NCI-H2171 treated with DMSO at 0.1 percent for 48 hours (cell line): ENCODE measurements at regions not wholly inside any gene's neighbourhood (a gene's known extent, or its start where the extent isn't known, plus 50 kb on each side); places are given as distances from the start of the nearest gene placed in this dataset.
"Not testable (repeated sequence)": the region's sequence is repeated elsewhere in the genome, so short reads cannot be mapped to it uniquely, and the experiment has no call there.

Experiments used
- DNase-seq: peaks from one replicate; lab custom pipeline; 2025; lab: John Stamatoyannopoulos, UW

- DNase-seq = no peak
These were observed 596.6 kb upstream of the CDH5 start for GRCh38 chr16:65769776-65770438.

DNA sequence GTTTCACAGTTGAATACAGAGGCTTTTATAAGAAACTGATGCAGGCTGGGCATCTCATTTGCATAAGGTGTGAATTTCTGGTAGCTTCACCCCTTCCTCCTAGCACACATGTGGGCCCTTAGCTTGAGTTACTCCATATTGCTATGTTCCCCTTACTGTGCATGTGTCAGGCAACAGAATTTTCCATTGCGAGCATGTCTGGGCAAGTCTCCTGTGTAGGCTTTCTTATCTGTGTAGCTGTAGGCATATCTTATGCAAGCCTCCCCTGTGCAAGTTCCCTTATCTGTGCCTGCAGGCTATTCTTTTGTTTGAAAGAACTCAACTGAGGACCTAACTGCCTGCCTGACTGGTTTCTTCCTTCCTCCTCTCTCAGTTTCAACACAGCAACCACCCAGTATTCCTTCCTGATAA lies 597.4 kb upstream of the CDH5 start:
- no peak for DNase-seq

DNA sequence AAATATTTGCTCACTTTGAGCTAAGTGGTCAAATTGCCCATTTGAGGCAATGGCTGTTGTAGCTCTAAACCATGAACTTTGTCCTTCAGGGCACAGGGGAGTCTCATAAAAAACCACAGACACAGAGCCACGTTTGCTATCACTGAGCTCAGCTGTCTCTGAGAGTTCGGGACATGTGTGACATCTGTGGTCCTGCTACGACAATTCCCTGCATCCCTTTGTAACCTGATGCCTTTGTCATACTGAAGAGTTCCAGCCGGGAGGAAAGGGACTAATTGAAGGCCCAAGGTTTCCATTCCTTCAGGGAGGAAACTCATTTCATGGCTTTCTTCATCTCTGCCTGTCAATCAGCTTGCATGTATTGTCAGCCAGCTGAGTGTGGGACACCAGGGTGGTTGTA lies 599.4 kb upstream of the CDH5 start:
- no peak for DNase-seq

DNA sequence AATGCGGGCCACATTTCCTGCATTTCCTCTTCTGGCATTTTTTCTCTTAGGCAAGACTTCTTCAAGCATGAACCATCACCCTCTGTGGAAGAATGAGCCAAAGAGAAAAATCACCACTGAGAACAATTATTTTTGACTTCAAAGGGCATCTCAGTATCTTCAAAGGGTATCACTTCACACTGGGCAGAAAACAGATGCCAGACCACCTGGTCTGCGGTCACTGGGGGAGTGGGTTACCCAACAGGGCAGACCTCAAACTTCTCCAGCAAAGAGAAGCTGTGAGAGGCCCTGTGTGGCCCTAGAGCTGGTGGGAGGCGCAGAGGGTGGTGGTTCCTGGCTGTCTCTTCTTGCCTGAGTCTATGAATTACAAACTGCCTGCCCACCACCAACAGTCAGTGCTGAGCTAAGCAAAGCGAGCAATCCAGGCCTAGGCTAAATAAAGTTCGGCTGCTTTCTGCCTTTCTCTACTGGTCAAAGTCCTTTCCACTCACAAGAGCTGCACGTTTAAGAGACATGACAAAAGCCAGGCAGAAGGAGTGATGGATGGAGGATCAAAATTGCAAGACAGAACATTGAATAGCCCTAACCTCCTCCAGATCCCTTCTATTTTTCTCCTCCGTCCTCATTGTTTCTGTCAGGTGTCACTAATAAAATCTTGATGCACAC lies 602.7 kb upstream of the CDH5 start:
- no peak for DNase-seq

DNA sequence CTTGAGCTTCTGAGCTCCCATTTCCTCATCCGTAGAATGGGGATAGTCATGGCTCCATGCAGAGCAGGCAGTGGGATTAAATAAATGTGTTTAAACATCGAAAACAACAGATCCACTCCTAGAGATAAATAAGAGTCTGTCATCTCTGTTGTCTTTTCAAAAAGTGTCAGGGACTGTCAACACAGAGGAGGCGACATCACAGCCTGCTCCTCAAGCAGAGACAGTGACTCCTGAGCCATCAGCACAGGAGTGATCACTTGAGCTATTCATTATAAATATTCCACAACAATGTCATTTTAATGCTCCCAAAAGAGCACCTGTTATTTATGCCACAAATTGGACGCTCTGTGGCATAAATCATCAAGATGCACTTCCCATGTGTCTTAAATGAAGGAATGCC lies 605.6 kb upstream of the CDH5 start:
- DNase-seq = no peak

- no peak for DNase-seq
These were observed 607.9 kb upstream of the CDH5 start for GRCh38 chr16:65758620-65759019.

- DNase-seq = no peak
These were observed 609.4 kb upstream of the CDH5 start for GRCh38 chr16:65757064-65757463.

GRCh38 chr16:65756163-65756562 lies 610.3 kb upstream of the CDH5 start:
- DNase-seq = no peak

DNA sequence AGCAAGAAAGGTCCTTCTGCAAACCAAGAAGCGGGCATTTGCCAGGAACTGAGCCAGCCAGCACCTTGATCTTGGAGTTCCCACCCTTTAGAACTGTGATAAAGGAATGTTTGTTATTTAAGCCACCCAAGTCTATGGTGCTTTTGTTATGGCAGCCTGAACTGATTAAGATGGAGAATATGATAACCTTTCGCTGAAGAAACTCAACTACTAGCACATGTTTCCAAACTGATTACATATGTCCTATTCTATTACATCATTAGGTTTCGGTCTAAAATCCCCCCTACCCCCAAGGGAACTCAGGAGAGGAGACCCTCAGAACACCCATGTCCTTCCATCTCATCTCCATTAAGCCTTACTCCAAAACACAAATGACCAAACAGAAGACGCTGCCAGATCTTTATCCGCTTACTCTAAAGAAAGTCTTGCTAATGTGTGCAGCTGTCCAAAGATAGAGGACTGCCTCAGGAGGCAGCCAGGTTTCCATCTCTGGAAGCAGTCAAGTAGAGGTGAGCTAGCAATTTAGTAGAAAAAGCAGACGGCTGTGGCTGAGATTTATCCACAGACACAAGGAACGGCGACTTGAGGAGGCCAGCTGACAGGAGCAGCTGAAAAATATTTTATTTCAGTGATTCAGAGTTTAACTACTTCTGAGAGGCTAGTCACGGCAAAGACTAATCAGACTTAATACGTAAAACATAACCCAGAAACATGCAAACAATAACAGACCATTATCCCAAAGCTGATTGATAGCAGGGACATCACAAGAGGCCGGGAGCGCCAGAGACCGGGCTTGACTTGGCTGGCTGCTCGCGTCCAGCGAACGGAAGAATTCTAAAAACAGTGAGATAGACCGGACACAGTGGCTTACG lies 611.4 kb upstream of the CDH5 start:
- no peak for DNase-seq

GRCh38 chr16:65752522-65752844 lies 614.0 kb upstream of the CDH5 start:
- no peak for DNase-seq

- DNase-seq = no peak
These were observed 614.6 kb upstream of the CDH5 start for GRCh38 chr16:65751622-65752521.

DNA sequence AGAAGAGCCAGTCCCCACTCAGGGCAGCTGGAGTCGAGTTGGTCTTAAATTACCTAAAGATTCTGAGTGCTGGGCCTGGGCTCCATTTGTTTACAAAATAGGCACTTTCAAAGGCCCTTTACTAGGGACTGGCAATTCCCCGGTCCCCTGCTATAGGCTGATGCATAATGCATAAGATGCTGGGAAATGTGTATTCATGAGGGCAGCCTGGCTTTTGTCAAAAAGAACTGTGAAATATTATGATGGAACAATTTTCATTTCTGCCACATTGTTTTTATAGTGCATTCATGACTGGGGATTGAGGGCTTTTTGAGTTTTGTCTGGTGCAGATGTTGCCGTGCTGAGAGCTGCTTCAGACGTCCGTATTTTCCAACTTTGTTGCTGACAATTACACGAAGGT lies 617.0 kb upstream of the CDH5 start:
- DNase-seq = no peak

DNA sequence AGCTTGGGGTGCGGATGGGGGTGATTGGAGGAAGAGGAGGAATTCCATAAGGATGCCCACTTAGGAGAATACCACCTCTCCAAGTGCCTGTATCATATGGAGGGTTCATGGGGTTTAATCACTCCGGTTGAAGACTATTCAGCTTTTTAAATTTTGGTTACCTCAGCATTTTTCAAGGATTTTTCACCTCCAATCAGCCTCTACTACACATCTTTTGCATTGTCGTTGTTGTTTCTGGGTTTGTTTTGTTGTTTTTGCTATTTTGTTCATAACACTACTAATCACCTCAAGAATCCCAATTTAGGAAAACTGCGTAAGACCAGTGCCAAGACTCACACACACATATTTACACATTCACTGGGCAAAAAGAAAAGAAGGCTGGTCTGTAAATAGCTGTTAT lies 619.5 kb upstream of the CDH5 start:
- DNase-seq = no peak

DNA sequence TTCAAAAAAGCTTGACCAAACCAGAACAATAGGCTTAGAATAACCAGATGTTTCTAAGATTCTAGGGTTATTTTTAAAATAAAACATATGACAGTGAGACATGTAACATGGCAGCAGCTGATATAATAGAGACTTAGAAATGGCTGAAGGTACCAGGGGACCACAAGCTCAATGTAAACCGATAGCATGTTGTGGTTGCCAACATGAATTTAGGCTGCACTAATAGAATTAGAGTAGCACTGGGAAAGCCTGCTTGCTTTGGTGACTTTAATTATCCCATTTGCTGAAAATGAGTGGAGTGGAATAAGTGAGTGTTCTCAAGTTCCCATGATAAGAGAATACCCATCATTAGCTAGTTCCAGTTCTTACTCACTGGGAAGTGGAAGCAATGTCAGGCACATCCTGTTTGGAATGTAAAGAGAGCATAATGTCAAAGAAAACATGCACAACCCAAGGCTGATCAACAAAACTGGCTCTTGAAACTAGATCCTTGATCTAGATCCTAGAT lies 621.2 kb upstream of the CDH5 start:
- no peak for DNase-seq

GRCh38 chr16:65744401-65744800 lies 622.1 kb upstream of the CDH5 start:
- DNase-seq = no peak

GRCh38 chr16:65743558-65743957 lies 621.7 kb upstream of the CDH11 start:
- no peak for DNase-seq

- DNase-seq = no peak
These were observed 618.8 kb upstream of the CDH11 start for GRCh38 chr16:65740711-65741110.

- no peak for DNase-seq
These were observed 617.7 kb upstream of the CDH11 start for GRCh38 chr16:65739518-65739917.

- DNase-seq = no peak
These were observed 616.0 kb upstream of the CDH11 start for GRCh38 chr16:65737831-65738230.

DNA sequence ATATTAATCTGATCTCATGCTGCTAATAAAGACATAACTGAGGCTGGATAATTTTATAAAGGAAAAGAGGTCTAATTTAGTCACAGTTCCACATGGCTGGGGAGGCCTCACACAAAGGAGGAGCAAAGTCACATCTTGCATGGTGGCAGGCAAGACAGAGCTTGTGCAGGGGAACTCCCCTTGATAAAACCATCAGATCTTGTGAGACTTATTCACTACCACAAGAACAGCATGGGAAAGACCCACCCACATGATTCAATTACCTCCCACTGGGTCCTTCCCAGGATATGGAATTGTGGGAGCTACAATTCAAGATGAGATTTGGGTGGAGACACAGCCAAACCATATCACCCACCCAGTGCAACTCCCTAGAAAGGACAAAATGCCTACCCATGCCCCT lies 613.8 kb upstream of the CDH11 start:
- not testable (repeated sequence) for DNase-seq

- no peak for DNase-seq
These were observed 611.9 kb upstream of the CDH11 start for GRCh38 chr16:65733721-65734120.

- DNase-seq = no peak
These were observed 610.0 kb upstream of the CDH11 start for GRCh38 chr16:65731833-65732232.
